Activated naive CD4-positive, alpha-beta T cell treated with anti-CD3 and anti-CD28 coated beads for 36 hours (primary cell): ENCODE measurements at regions not wholly inside any gene's neighbourhood (a gene's known extent, or its start where the extent isn't known, plus 50 kb on each side); places are given as distances from the start of the nearest gene placed in this dataset.

Experiments
- CTCF ChIA-PET: fragments of 350-600 bp; sonication (Branson Sonifier 250); formaldehyde crosslinking; loops from one replicate; lab custom pipeline; 2021; ENCODE audit warnings: antibody characterized with exemption; lab: Charles Lee
- DNase-seq: peaks from one replicate; pipeline ENCODE4 v3.0.0-alpha.2; 2020
- H3K27ac Mint-ChIP-seq: one replicate; pipeline ENCODE4 v1.8.0; 2021; ENCODE audit warnings: mild to moderate bottlenecking, mixed read lengths
- H3K27me3 Mint-ChIP-seq: one replicate; pipeline ENCODE4 v1.8.0; 2021; ENCODE audit warnings: low read depth, mixed read lengths
- H3K36me3 Mint-ChIP-seq: one replicate; pipeline ENCODE4 v1.8.0; 2021; ENCODE audit warnings: low read depth, mixed read lengths
- H3K4me1 Mint-ChIP-seq: one replicate; pipeline ENCODE4 v1.8.0; 2021; ENCODE audit warnings: low read depth, mixed read lengths
- H3K4me3 Mint-ChIP-seq: one replicate; pipeline ENCODE4 v1.8.0; 2021; ENCODE audit warnings: mild to moderate bottlenecking, moderate library complexity, mixed read lengths
- H3K9me3 Mint-ChIP-seq: one replicate; pipeline ENCODE4 v1.8.0; 2021; ENCODE audit warnings: mixed read lengths
- intact Hi-C: fragments of 100-400 bp; cut with micrococcal nuclease; formaldehyde crosslinking; loops from one replicate; pipeline ENCODE4 v1.15.1; 2023

- DNase-seq, result no peak
- no peaks in the 10 kb centered on the region for H3K4me1 Mint-ChIP-seq
- H3K4me3 Mint-ChIP-seq, result no peak overlapping the region
- H3K27me3 Mint-ChIP-seq, result no peaks in the 10 kb centered on the region
- intact Hi-C loops, result no loop called here
- CTCF ChIA-PET, result no interaction called here
- H3K9me3 Mint-ChIP-seq, result peaks cover 4% of the 10 kb centered on the region
- H3K36me3 Mint-ChIP-seq, result no peaks in the 10 kb centered on the region
- H3K27ac Mint-ChIP-seq, result no peak overlapping the region
Measured at GRCh38 chr6:74870403-74870802, 335.4 kb downstream of the COL12A1 start.

GRCh38 chr6:74867291-74867690, 338.6 kb downstream of the COL12A1 start:
- intact Hi-C loops, result no loop called here
- Mint-ChIP-seq H3K4me1 (no peaks in the 10 kb centered on the region), H3K4me3 (no peak overlapping the region), H3K9me3 (peaks cover 3% of the 10 kb centered on the region), H3K27ac (no peak overlapping the region), H3K27me3 (no peaks in the 10 kb centered on the region), H3K36me3 (no peaks in the 10 kb centered on the region)
- CTCF ChIA-PET, result no interaction called here
- DNase-seq, result no peak

GRCh38 chr6:74863968-74864367, 341.9 kb downstream of the COL12A1 start:
- no peaks in the 10 kb centered on the region for H3K36me3 Mint-ChIP-seq
- no peaks in the 10 kb centered on the region for H3K27me3 Mint-ChIP-seq
- DNase-seq, result no peak
- H3K4me3 Mint-ChIP-seq, result no peak overlapping the region
- CTCF ChIA-PET, result no interaction called here
- no peak overlapping the region for H3K27ac Mint-ChIP-seq
- no peaks in the 10 kb centered on the region for H3K9me3 Mint-ChIP-seq
- intact Hi-C loops, result no loop called here
- no peaks in the 10 kb centered on the region for H3K4me1 Mint-ChIP-seq

- CTCF ChIA-PET, result no interaction called here
- intact Hi-C loops, result no loop called here
- Mint-ChIP-seq H3K36me3 (no peaks in the 10 kb centered on the region), H3K27ac (no peak overlapping the region), H3K9me3 (no peaks in the 10 kb centered on the region), H3K27me3 (no peaks in the 10 kb centered on the region), H3K4me1 (no peaks in the 10 kb centered on the region), H3K4me3 (no peak overlapping the region)
- DNase-seq, result no peak
Measured at GRCh38 chr6:74860456-74860855, 345.4 kb downstream of the COL12A1 start.

- Mint-ChIP-seq H3K4me3 (no peak overlapping the region), H3K27me3 (no peaks in the 10 kb centered on the region), H3K4me1 (no peaks in the 10 kb centered on the region), H3K27ac (no peak overlapping the region), H3K9me3 (no peaks in the 10 kb centered on the region), H3K36me3 (no peaks in the 10 kb centered on the region)
- intact Hi-C loops, result no loop called here
- no peak for DNase-seq
- CTCF ChIA-PET, result no interaction called here
Measured at GRCh38 chr6:74857157-74857556, 348.7 kb downstream of the COL12A1 start.

GRCh38 chr6:74853991-74854390, 351.9 kb downstream of the COL12A1 start:
- intact Hi-C loops, result no loop called here
- Mint-ChIP-seq H3K27me3 (no peaks in the 10 kb centered on the region), H3K9me3 (no peaks in the 10 kb centered on the region), H3K27ac (no peak overlapping the region), H3K36me3 (no peaks in the 10 kb centered on the region), H3K4me1 (no peaks in the 10 kb centered on the region), H3K4me3 (no peak overlapping the region)
- DNase-seq, result no peak
- CTCF ChIA-PET, result no interaction called here

- Mint-ChIP-seq H3K27me3 (no peaks in the 10 kb centered on the region), H3K36me3 (no peaks in the 10 kb centered on the region), H3K9me3 (no peaks in the 10 kb centered on the region), H3K27ac (no peak overlapping the region), H3K4me3 (no peak overlapping the region), H3K4me1 (no peaks in the 10 kb centered on the region)
- DNase-seq, result no peak
- CTCF ChIA-PET, result no interaction called here
- intact Hi-C loops, result no loop called here
Measured at GRCh38 chr6:74851596-74851995, 354.3 kb downstream of the COL12A1 start.

- Mint-ChIP-seq H3K27ac (no peak overlapping the region), H3K36me3 (no peaks in the 10 kb centered on the region), H3K9me3 (peaks cover 3% of the 10 kb centered on the region), H3K4me1 (no peaks in the 10 kb centered on the region), H3K4me3 (no peak overlapping the region), H3K27me3 (no peaks in the 10 kb centered on the region)
- DNase-seq, result no peak
- CTCF ChIA-PET, result no interaction called here
- intact Hi-C loops, result no loop called here
Measured at GRCh38 chr6:74840953-74841352, 364.9 kb downstream of the COL12A1 start.

GRCh38 chr6:74834967-74835366, 370.9 kb downstream of the COL12A1 start:
- Mint-ChIP-seq H3K4me1 (no peaks in the 10 kb centered on the region), H3K9me3 (peaks cover 2% of the 10 kb centered on the region), H3K27ac (no peak overlapping the region), H3K36me3 (no peaks in the 10 kb centered on the region), H3K27me3 (no peaks in the 10 kb centered on the region), H3K4me3 (no peak overlapping the region)
- intact Hi-C loops, result no loop called here
- DNase-seq, result no peak
- CTCF ChIA-PET, result no interaction called here

GRCh38 chr6:74826263-74826662, 379.6 kb downstream of the COL12A1 start:
- intact Hi-C loops, result no loop called here
- no peak for DNase-seq
- H3K4me1 Mint-ChIP-seq, result no peaks in the 10 kb centered on the region
- no peaks in the 10 kb centered on the region for H3K27me3 Mint-ChIP-seq
- H3K4me3 Mint-ChIP-seq, result no peak overlapping the region
- CTCF ChIA-PET, result no interaction called here
- H3K27ac Mint-ChIP-seq, result no peak overlapping the region
- H3K9me3 Mint-ChIP-seq, result peaks cover 5% of the 10 kb centered on the region
- no peaks in the 10 kb centered on the region for H3K36me3 Mint-ChIP-seq

GRCh38 chr6:74814440-74814839, 391.4 kb downstream of the COL12A1 start:
- H3K36me3 Mint-ChIP-seq, result no peaks in the 10 kb centered on the region

GRCh38 chr6:74807674-74808073, 398.2 kb downstream of the COL12A1 start:
- no peaks in the 10 kb centered on the region for H3K4me1 Mint-ChIP-seq
- H3K27ac Mint-ChIP-seq, result no peak overlapping the region
- no peaks in the 10 kb centered on the region for H3K36me3 Mint-ChIP-seq
- H3K9me3 Mint-ChIP-seq, result peaks cover 5% of the 10 kb centered on the region
- no peaks in the 10 kb centered on the region for H3K27me3 Mint-ChIP-seq
- CTCF ChIA-PET, result interaction anchor here (0.5 kb wide), 1 partner anchor 749 kb away, joined by 4 read pairs; no protein-coding TSS in a partner anchor
- intact Hi-C loops, result no loop called here
- no peak overlapping the region for H3K4me3 Mint-ChIP-seq
- DNase-seq, result no peak

More at GRCh38 chr6:74814440-74814839, 391.4 kb downstream of the COL12A1 start:
- no peak overlapping the region for H3K4me3 Mint-ChIP-seq
- H3K4me1 Mint-ChIP-seq, result no peaks in the 10 kb centered on the region
- intact Hi-C loops, result no loop called here
- H3K27ac Mint-ChIP-seq, result no peak overlapping the region
- peaks cover 20% of the 10 kb centered on the region for H3K9me3 Mint-ChIP-seq
- CTCF ChIA-PET, result no interaction called here
- no peaks in the 10 kb centered on the region for H3K27me3 Mint-ChIP-seq
- no peak for DNase-seq

- Mint-ChIP-seq H3K4me1 (no peaks in the 10 kb centered on the region), H3K27me3 (no peaks in the 10 kb centered on the region), H3K36me3 (no peaks in the 10 kb centered on the region), H3K9me3 (peaks cover 10% of the 10 kb centered on the region), H3K27ac (no peak overlapping the region), H3K4me3 (no peak overlapping the region)
- intact Hi-C loops, result no loop called here
- CTCF ChIA-PET, result no interaction called here
- DNase-seq, result no peak
Measured at GRCh38 chr6:74805916-74806696, 399.7 kb downstream of the COL12A1 start.
